WTC11 (cell line): ENCODE measurements at regions not wholly inside any gene's neighbourhood (a gene's known extent, or its start where the extent isn't known, plus 50 kb on each side); places are given as distances from the start of the nearest gene placed in this dataset.

Experiments used
- ATAC-seq: fragments of 200-7000 bp; cut with Tn5 transposase; 2 replicates; pipeline ENCODE4 v1.10.0; 2021; ENCODE audit warnings: mild to moderate bottlenecking, moderate library complexity
- CTCF ChIA-PET: fragments of 300-600 bp; sonication (Branson Sonifier 250); formaldehyde crosslinking; loops from one replicate; lab custom pipeline; 2021; ENCODE audit warnings: antibody characterized with exemption; lab: Charles Lee
- POLR2A ChIA-PET: fragments of 350-600 bp; sonication (Branson Sonifier 250); formaldehyde crosslinking; loops from one replicate; lab custom pipeline; 2021; ENCODE audit warnings: antibody characterized with exemption; lab: Charles Lee
- DNase-seq: peaks from one replicate; pipeline ENCODE4 v3.0.0; 2021; ENCODE audit warnings: low spot score
- H3K27ac Mint-ChIP-seq: 2 replicates; pipeline ENCODE4 v1.8.0; 2021; ENCODE audit warnings: mixed read lengths
- H3K27me3 Mint-ChIP-seq: 2 replicates; pipeline ENCODE4 v1.8.0; 2021; ENCODE audit warnings: low read depth, mild to moderate bottlenecking, moderate library complexity, mixed read lengths
- H3K36me3 Mint-ChIP-seq: 2 replicates; pipeline ENCODE4 v1.8.0; 2021; ENCODE audit warnings: mixed read lengths
- H3K4me1 Mint-ChIP-seq: 2 replicates; pipeline ENCODE4 v1.8.0; 2022; ENCODE audit warnings: mixed read lengths
- H3K4me3 Mint-ChIP-seq: 2 replicates; pipeline ENCODE4 v1.8.0; 2021; ENCODE audit warnings: mild to moderate bottlenecking, moderate library complexity, mixed read lengths
- H3K9me3 Mint-ChIP-seq: 2 replicates; pipeline ENCODE4 v1.8.0; 2021; ENCODE audit warnings: mixed read lengths
- ARID4B ChIP-seq: sonication (generic); formaldehyde crosslinking; IDR thresholded peaks from 2 replicates; pipeline ENCODE4 v1.8.0; 2023; ENCODE audit warnings: missing genetic modification reagents, mild to moderate bottlenecking, borderline replicate concordance
- ATF1 ChIP-seq: sonication (generic); formaldehyde crosslinking; IDR thresholded peaks from 2 replicates; pipeline ENCODE4 v1.8.1; 2023; ENCODE audit warnings: mild to moderate bottlenecking, moderate library complexity, missing genetic modification reagents
- ATF6 ChIP-seq: sonication (generic); formaldehyde crosslinking; IDR thresholded peaks from 2 replicates; pipeline ENCODE4 v1.8.1; 2023; ENCODE audit warnings: mild to moderate bottlenecking, missing genetic modification reagents
- CDX4 ChIP-seq: fragments of 250-450 bp; sonication (Bioruptor Pico); IDR thresholded peaks from 2 replicates; pipeline ENCODE4 v1.9.0; 2021; ENCODE audit warnings: moderate library complexity, mild to moderate bottlenecking, inconsistent platforms, borderline replicate concordance
- CREB1 ChIP-seq: sonication (generic); formaldehyde crosslinking; IDR thresholded peaks from 2 replicates; pipeline ENCODE4 v1.8.0; 2023; ENCODE audit warnings: mild to moderate bottlenecking, missing genetic modification reagents
- EMX1 ChIP-seq: fragments of 250-450 bp; sonication (Bioruptor Pico); IDR thresholded peaks from 2 replicates; pipeline ENCODE4 v1.8.0; 2021; ENCODE audit warnings: mild to moderate bottlenecking
- ESRRA ChIP-seq: sonication (generic); formaldehyde crosslinking; IDR thresholded peaks from 2 replicates; pipeline ENCODE4 v1.8.1; 2022; ENCODE audit warnings: mild to moderate bottlenecking, missing genetic modification reagents, borderline replicate concordance
- FOXP1 ChIP-seq: sonication (generic); formaldehyde crosslinking; IDR thresholded peaks from 2 replicates; pipeline ENCODE4 v1.8.0; 2022; ENCODE audit warnings: missing genetic modification reagents, mild to moderate bottlenecking, moderate library complexity, borderline replicate concordance
- GTF2I ChIP-seq: fragments of 250-450 bp; sonication (Bioruptor Pico); conservative IDR thresholded peaks from 2 replicates; pipeline ENCODE4 v1.4.0; 2021; ENCODE audit warnings: mild to moderate bottlenecking
- MAX ChIP-seq: sonication (generic); formaldehyde crosslinking; IDR thresholded peaks from 2 replicates; pipeline ENCODE4 v1.8.0; 2022; ENCODE audit warnings: mild to moderate bottlenecking, missing genetic modification reagents
- MYBL2 ChIP-seq: sonication (generic); formaldehyde crosslinking; IDR thresholded peaks from 2 replicates; pipeline ENCODE4 v1.8.1; 2023; ENCODE audit warnings: mild to moderate bottlenecking, moderate library complexity, missing genetic modification reagents
- ZNF263 ChIP-seq: sonication (generic); formaldehyde crosslinking; IDR thresholded peaks from 2 replicates; pipeline ENCODE4 v1.8.1; 2022; ENCODE audit warnings: low read depth, mild to moderate bottlenecking, moderate library complexity, missing genetic modification reagents
- ZNF396 ChIP-seq: fragments of 250-450 bp; sonication (Bioruptor Pico); IDR thresholded peaks from 2 replicates; pipeline ENCODE4 v1.8.0; 2021; ENCODE audit warnings: mild to moderate bottlenecking, moderate library complexity, borderline replicate concordance
- ZNF512 ChIP-seq: sonication (generic); formaldehyde crosslinking; IDR thresholded peaks from 2 replicates; pipeline ENCODE4 v1.8.1; 2022; ENCODE audit warnings: missing genetic modification reagents, borderline replicate concordance
- TF ChIP-seq, protein P1 (sequence below): sonication (generic); formaldehyde crosslinking; IDR thresholded peaks from 2 replicates; pipeline ENCODE4 v1.8.0; 2023; ENCODE audit warnings: missing genetic modification reagents

GRCh38 chr1:22218618-22219250, 75.8 kb upstream of the WNT4 start:
- peak; percentile 1 for DNase-seq
- CTCF ChIA-PET: interaction anchor here (0.6 kb wide), 1 partner anchor 195 kb away, joined by 3 read pairs; no protein-coding TSS in a partner anchor
- TF ChIP-seq ZNF263 (CRISPR knock-in tag) (no peak), GTF2I (CRISPR knock-in tag) (no peak), ATF6 (no peak), ATF1 (CRISPR knock-in tag) (no peak), ARID4B (CRISPR knock-in tag) (no peak), ESRRA (CRISPR knock-in tag) (no peak), EMX1 (CRISPR knock-in tag) (no peak), ZNF396 (CRISPR knock-in tag) (no peak), MYBL2 (CRISPR knock-in tag) (no peak), CREB1 (CRISPR knock-in tag) (no peak), MAX (CRISPR knock-in tag) (no peak), FOXP1 (no peak), ZNF512 (CRISPR knock-in tag) (no peak), CDX4 (CRISPR knock-in tag) (no peak)
- TF ChIP-seq, protein P1, sequence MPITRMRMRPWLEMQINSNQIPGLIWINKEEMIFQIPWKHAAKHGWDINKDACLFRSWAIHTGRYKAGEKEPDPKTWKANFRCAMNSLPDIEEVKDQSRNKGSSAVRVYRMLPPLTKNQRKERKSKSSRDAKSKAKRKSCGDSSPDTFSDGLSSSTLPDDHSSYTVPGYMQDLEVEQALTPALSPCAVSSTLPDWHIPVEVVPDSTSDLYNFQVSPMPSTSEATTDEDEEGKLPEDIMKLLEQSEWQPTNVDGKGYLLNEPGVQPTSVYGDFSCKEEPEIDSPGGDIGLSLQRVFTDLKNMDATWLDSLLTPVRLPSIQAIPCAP (CRISPR knock-in tag): no peak
- POLR2A ChIA-PET: no interaction called here
- Mint-ChIP-seq H3K36me3 (no peaks in the 10 kb centered on the region), H3K9me3 (no peaks in the 10 kb centered on the region), H3K4me1 (no peaks in the 10 kb centered on the region), H3K27ac (no peak overlapping the region), H3K4me3 (no peak overlapping the region), H3K27me3 (no peaks in the 10 kb centered on the region)
- ATAC-seq: no peak
